ENCODE measurements at regions not wholly inside any gene's neighbourhood (a gene's known extent, or its start where the extent isn't known, plus 50 kb on each side); places are given as distances from the start of the nearest gene placed in this dataset.

GRCh38 chr18:51527826-51528225, 330.3 kb upstream of the MEX3C start:
- Histone ChIP-seq H3K4me3 (ENCODE audit: low read depth, low read length, poor library complexity, severe bottlenecking) (no peak overlapping the region), H3K4me2 (ENCODE audit: low read length) (no peak overlapping the region), H3K79me2 (ENCODE audit: insufficient read depth, low read depth, low read length) (no peaks in the 10 kb centered on the region), H3K27ac (ENCODE audit: low read depth, low read length, poor library complexity, severe bottlenecking) (no peak overlapping the region), H4K20me1 (ENCODE audit: insufficient read depth, low read length) (no peaks in the 10 kb centered on the region), H3K36me3 (ENCODE audit: insufficient read depth, low read length) (no peaks in the 10 kb centered on the region), H3K9me2 (ENCODE audit: insufficient read depth, low read length) (no peaks in the 10 kb centered on the region), H3K9me3 (ENCODE audit: low read length) (no peaks in the 10 kb centered on the region), H3K4me1 (ENCODE audit: insufficient read depth, low read length, poor library complexity, severe bottlenecking) (no peaks in the 10 kb centered on the region), H2AFZ (ENCODE audit: low read length) (no peak overlapping the region)
- no peak for TF ChIP-seq CTCF (conservative IDR thresholded peaks at IDR 0.05; ENCODE audit: low read length)
- TF ChIP-seq EZH2phosphoT487 (IDR thresholded peaks at IDR 0.05; ENCODE audit: borderline replicate concordance, low read depth, low read length), result no peak
- POLR2A ChIA-PET, result no interaction called here
- no TSS peak for BruUV-seq (replicated peaks)
- intact Hi-C loops (cut with micrococcal nuclease; ENCODE audit: unreplicated experiment), result no loop called here
- CTCF ChIA-PET (ENCODE audit: unreplicated experiment), result no interaction called here
- no peak for DNase-seq (ENCODE audit: low spot score)

- intact Hi-C loops (cut with micrococcal nuclease; ENCODE audit: unreplicated experiment), result no loop called here
- no TSS peak for BruUV-seq (replicated peaks)
- POLR2A ChIA-PET, result no interaction called here
- Histone ChIP-seq H2AFZ (ENCODE audit: low read length) (no peak overlapping the region), H3K4me1 (ENCODE audit: insufficient read depth, low read length, poor library complexity, severe bottlenecking) (no peaks in the 10 kb centered on the region), H3K4me2 (ENCODE audit: low read length) (no peak overlapping the region), H4K20me1 (ENCODE audit: insufficient read depth, low read length) (no peaks in the 10 kb centered on the region), H3K9me3 (ENCODE audit: low read length) (no peaks in the 10 kb centered on the region), H3K4me3 (ENCODE audit: low read depth, low read length, poor library complexity, severe bottlenecking) (no peak overlapping the region), H3K9me2 (ENCODE audit: insufficient read depth, low read length) (no peaks in the 10 kb centered on the region), H3K27ac (ENCODE audit: low read depth, low read length, poor library complexity, severe bottlenecking) (no peak overlapping the region), H3K36me3 (ENCODE audit: insufficient read depth, low read length) (no peaks in the 10 kb centered on the region), H3K79me2 (ENCODE audit: insufficient read depth, low read depth, low read length) (no peaks in the 10 kb centered on the region)
- CTCF ChIA-PET (ENCODE audit: unreplicated experiment), result no interaction called here
- TF ChIP-seq CTCF (conservative IDR thresholded peaks at IDR 0.05; ENCODE audit: low read length), result no peak
- no peak for TF ChIP-seq EZH2phosphoT487 (IDR thresholded peaks at IDR 0.05; ENCODE audit: borderline replicate concordance, low read depth, low read length)
- no peak for DNase-seq (ENCODE audit: low spot score)
Measured at GRCh38 chr18:51531501-51531900, 334.0 kb upstream of the MEX3C start.

- intact Hi-C loops (cut with micrococcal nuclease; ENCODE audit: unreplicated experiment), result no loop called here
- Histone ChIP-seq H3K4me2 (ENCODE audit: low read length) (peak overlapping the region; percentile 26; the same call in 1 of the 2 replicates), H3K9me3 (ENCODE audit: low read length) (no peaks in the 10 kb centered on the region), H2AFZ (ENCODE audit: low read length) (0 out of 2 replicates have a peak overlapping the region, but pooled peaks have one; percentile 19), H4K20me1 (ENCODE audit: insufficient read depth, low read length) (no peaks in the 10 kb centered on the region), H3K9me2 (ENCODE audit: insufficient read depth, low read length) (no peaks in the 10 kb centered on the region), H3K4me1 (ENCODE audit: insufficient read depth, low read length, poor library complexity, severe bottlenecking) (no peaks in the 10 kb centered on the region), H3K79me2 (ENCODE audit: insufficient read depth, low read depth, low read length) (no peaks in the 10 kb centered on the region), H3K27ac (ENCODE audit: low read depth, low read length, poor library complexity, severe bottlenecking) (no peak overlapping the region), H3K36me3 (ENCODE audit: insufficient read depth, low read length) (no peaks in the 10 kb centered on the region), H3K4me3 (ENCODE audit: low read depth, low read length, poor library complexity, severe bottlenecking) (no peak overlapping the region)
- peak; percentile 45 for DNase-seq (ENCODE audit: low spot score)
- BruUV-seq (replicated peaks), result no TSS peak
- TF ChIP-seq CTCF (conservative IDR thresholded peaks at IDR 0.05; ENCODE audit: low read length) (peak; percentile 40; the same call in 1 of the 2 replicates), EZH2phosphoT487 (IDR thresholded peaks at IDR 0.05; ENCODE audit: borderline replicate concordance, low read depth, low read length) (no peak)
- CTCF ChIA-PET (ENCODE audit: unreplicated experiment), result no interaction called here
- POLR2A ChIA-PET, result no interaction called here
Measured at GRCh38 chr18:51537487-51537886, 340.0 kb upstream of the MEX3C start.

Data from OCI-LY7 (cell line).